GM21786 (cell line): ENCODE measurements at regions not wholly inside any gene's neighbourhood (a gene's known extent, or its start where the extent isn't known, plus 50 kb on each side); places are given as distances from the start of the nearest gene placed in this dataset.

Experiments
- ATAC-seq: cut with Tn5 transposase; IDR thresholded peaks from one replicate; pipeline ENCODE4 v1.9.1; 2021; ENCODE audit not compliant: unreplicated experiment

- no peak for ATAC-seq
These were observed 63.7 kb upstream of the SESN3 start for GRCh38 chr11:95294701-95295100.

- ATAC-seq: no peak
These were observed 62.1 kb upstream of the SESN3 start for GRCh38 chr11:95293116-95293515.

- ATAC-seq: no peak
These were observed 60.9 kb upstream of the SESN3 start for GRCh38 chr11:95291946-95292345.

GRCh38 chr11:95289378-95290101, 58.5 kb upstream of the SESN3 start:
- no peak for ATAC-seq

- ATAC-seq: no peak
These were observed 53.4 kb upstream of the SESN3 start for GRCh38 chr11:95284057-95285052.

GRCh38 chr11:95283650-95284049, 52.6 kb upstream of the SESN3 start:
- ATAC-seq: no peak

GRCh38 chr11:95283146-95283545, 52.1 kb upstream of the SESN3 start:
- ATAC-seq: no peak

GRCh38 chr11:95282291-95282751, 51.3 kb upstream of the SESN3 start:
- ATAC-seq: no peak
